IPS DF 4.7 (cell line): ENCODE measurements at regions not wholly inside any gene's neighbourhood (a gene's known extent, or its start where the extent isn't known, plus 50 kb on each side); places are given as distances from the start of the nearest gene placed in this dataset.

Source experiments
- DNase-seq: peaks from one replicate; pipeline ENCODE4 v3.0.0-alpha.2; 2013; ENCODE audit warnings: low spot score; ENCODE audit errors: extremely low read depth

DNA sequence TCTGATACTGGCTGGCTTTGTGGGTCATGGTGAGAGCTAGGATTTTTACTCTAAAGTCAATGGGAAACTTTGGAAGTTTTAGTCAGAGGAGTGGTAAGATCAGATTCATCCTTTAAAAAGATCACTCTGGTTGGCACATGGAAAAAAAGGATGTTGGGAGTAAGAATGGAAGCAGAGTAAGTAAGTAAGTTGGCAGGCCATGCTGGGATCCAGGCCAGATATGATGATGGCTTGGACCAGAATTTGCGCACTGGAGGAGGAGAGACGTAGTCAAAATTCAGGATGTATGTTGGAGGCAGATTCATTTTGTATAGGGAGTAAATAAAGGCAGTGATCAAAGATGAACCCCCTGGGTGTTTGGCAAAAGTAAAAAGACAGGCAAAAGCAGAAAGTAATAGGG lies 283.3 kb upstream of the THSD7B start:
- DNase-seq, result no peak

DNA sequence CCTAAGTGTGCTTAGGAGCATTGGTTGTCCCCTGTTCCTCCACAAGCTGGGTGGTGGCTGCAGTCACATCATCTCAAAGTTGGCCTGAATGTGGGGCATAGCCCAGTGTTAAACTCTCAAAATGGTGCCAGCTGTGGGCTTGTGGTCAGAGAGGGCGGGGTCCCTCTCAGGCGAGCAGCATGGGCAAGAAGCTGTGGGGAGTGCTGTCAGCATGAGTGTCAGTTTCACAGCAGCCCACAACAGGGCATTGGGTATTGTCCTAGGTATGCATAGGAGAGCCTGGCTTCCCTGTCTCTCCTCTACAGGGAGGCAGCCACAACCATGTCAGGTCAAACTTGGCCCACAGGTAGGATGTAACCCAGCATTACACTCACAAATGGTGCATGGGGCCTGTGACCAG lies 285.6 kb upstream of the THSD7B start:
- DNase-seq, result no peak

- no peak for DNase-seq
Measured at GRCh38 chr2:136468799-136469369, 296.5 kb upstream of the THSD7B start.

GRCh38 chr2:136452528-136452927 lies 312.8 kb upstream of the THSD7B start:
- no peak for DNase-seq

DNA sequence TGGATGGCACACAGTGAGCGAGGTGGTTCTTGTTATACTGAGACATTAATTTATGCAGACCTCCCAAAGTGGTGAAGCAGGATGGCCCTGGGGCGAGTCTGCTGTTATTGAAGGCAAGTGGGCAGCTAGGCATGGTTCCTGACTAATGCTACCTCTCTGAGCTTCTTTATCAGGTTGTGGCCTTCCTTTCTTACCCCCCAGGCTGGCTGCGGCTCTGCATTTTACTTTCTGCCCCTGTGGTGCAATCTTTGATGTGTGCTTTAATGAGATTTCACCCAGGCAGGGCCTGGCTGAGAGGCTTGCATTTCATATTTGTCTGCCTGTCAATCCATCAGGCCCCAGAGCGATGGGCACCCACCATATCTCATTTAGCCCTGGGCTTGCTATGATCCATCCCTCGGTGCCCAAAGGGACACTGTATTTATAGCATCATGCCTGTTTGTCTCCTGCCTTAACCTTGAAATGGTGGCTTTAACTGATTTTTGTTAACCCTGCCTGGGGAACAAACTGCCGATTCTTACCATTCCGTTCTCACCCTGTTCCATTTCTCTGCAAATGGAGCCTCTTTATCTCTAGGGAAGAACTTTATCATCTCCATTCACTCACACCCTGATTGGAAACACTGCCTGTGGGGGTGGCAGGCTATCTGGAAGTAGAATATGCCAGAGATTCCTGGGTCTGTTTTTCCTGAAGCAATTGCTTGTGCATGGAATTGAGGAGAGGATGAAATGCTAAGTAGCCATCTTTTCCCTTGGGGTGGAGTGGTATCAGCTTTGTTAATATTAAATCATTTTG lies 316.2 kb upstream of the THSD7B start:
- no peak for DNase-seq

GRCh38 chr2:136448432-136448831 lies 316.9 kb upstream of the THSD7B start:
- DNase-seq, result no peak

- DNase-seq, result no peak
Measured at GRCh38 chr2:136444323-136444722, 321.0 kb upstream of the THSD7B start.

DNA sequence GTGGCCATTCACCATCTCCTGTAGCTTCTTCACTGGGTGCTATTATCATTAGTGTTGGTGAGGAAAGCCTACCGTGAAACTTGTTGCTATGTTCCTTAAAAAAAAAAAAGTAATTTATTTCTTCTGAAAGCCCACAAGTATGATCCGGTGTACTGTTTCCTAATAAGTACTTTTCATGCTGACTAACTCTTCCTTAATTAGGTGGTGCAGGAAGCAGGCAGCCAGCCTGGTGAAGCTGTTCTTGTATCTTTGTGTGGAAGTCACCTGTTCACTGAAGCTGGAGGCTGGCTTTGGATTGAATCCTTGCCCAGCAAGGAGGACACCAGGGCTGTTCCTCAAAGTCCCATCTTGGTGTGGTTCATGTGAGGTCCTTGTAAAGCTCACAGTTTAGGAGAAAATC lies 321.7 kb upstream of the THSD7B start:
- no peak for DNase-seq

GRCh38 chr2:136441979-136442714 lies 323.2 kb upstream of the THSD7B start:
- no peak for DNase-seq

- no peak for DNase-seq
Measured at GRCh38 chr2:136439064-136439676, 321.2 kb upstream of the CXCR4 start.

GRCh38 chr2:136437461-136437860 lies 319.5 kb upstream of the CXCR4 start:
- DNase-seq, result no peak

DNA sequence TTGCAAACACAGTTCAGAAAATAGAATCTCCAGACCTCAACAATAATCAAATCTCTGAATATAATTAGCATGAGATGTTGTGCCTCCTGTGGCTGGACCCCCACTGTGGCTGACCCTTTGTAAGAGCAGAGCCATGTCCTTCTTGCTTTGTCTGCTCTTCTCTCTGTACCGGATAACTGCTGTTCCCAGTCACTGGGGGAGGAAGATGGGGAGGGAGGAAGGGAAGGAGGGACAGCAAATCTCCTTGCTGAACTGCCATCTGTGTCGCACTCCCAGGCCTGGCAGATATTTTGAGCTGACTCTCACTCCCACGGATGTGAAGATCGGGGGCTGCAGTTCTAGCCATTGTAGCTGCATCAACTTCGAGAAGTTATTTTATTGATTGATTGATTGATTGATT lies 319.0 kb upstream of the CXCR4 start:
- no peak for DNase-seq

DNA sequence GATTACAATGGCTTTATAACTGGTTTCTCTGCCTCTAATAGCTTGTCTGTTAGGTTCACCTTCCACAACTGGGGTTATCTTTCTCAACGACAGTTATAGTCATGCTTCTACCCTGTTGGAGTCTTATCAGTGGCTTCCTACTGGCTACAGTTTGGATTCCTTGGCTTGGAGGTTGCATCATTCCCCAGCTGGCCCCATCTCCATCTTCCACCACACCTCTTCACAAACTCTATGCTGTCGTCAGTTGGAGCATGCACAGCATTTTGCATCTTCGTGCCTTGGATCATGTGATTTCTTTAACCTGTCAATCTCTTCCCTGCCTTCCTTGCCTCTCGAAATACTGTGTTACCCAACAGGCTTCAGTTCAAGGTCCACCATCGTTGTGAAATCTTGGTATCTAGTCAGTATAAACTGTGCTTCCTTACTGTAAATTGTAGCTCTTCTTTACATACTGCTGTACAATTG lies 316.3 kb upstream of the CXCR4 start:
- no peak for DNase-seq

GRCh38 chr2:136433261-136433660 lies 315.3 kb upstream of the CXCR4 start:
- DNase-seq, result no peak

GRCh38 chr2:136424112-136424511 lies 306.2 kb upstream of the CXCR4 start:
- no peak for DNase-seq

GRCh38 chr2:136423516-136423996 lies 305.6 kb upstream of the CXCR4 start:
- peak; percentile 51 for DNase-seq

- no peak for DNase-seq
Measured at GRCh38 chr2:136422512-136422911, 304.6 kb upstream of the CXCR4 start.

GRCh38 chr2:136420346-136420745 lies 302.4 kb upstream of the CXCR4 start:
- no peak for DNase-seq

GRCh38 chr2:136411946-136412345 lies 294.0 kb upstream of the CXCR4 start:
- no peak for DNase-seq

GRCh38 chr2:136410673-136411072 lies 292.7 kb upstream of the CXCR4 start:
- DNase-seq, result no peak

DNA sequence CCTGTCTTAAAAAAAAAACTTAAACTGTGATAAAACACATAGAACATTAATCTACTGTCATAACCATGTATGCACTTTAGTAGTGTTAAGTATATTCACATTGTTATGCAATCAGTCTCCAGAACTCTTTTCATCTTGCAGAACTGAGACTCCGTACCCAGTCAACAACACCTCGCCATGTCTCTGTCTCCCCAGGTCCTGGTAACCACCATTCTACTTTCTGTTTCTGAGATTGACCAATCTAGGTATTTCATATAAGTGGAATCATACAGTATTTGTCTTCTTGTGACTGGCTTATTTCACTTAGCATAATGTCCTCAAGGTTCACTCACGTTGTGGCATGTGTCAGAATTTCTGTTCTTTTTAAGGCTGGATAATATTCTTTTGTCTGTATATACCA lies 290.8 kb upstream of the CXCR4 start:
- DNase-seq, result no peak

DNA sequence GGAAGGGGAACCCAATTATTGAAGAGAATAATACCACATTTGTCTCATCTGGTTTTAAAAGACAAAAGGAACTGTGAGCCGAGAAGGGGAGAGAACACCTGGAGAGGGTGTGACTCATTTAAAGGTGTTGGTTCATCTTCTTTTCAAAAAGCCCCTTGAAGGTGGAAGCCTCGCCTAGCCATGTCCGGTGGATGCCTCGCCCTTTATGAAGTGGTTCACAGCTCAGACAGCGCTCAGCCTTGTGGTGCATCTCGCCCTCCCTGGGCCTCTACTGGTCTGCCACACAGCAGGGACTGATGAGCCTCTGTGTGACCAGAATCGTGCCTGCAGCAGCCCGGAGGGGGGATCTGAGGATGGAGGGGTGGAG lies 290.0 kb upstream of the CXCR4 start:
- DNase-seq, result no peak
